Peyer's patch (tissue), 4 donors: ENCODE measurements at regions not wholly inside any gene's neighbourhood (a gene's known extent, or its start where the extent isn't known, plus 50 kb on each side); places are given as distances from the start of the nearest gene placed in this dataset.

ENCODE experiments used
- CTCF ChIP-seq, 6 experiments: fragments of 450-650 bp in 4 of 6; fragments of 200-600 bp in 2 of 6; sonication (generic) in 1 of 6; IDR thresholded peaks; one replicate each; pipeline ENCODE4 v1.5.1; 2017 to 2019; ENCODE audit warnings: antibody characterized with exemption in 6 of 6, mild to moderate bottlenecking in 3 of 6, moderate library complexity in 1 of 6
- POLR2A ChIP-seq, 2 donors: fragments of 450-650 bp; IDR thresholded peaks; one replicate each; pipeline ENCODE4 v1.5.1; 2017; ENCODE audit warnings: antibody characterized with exemption in 2 of 2, mild to moderate bottlenecking in 2 of 2, moderate library complexity in 2 of 2

DNA sequence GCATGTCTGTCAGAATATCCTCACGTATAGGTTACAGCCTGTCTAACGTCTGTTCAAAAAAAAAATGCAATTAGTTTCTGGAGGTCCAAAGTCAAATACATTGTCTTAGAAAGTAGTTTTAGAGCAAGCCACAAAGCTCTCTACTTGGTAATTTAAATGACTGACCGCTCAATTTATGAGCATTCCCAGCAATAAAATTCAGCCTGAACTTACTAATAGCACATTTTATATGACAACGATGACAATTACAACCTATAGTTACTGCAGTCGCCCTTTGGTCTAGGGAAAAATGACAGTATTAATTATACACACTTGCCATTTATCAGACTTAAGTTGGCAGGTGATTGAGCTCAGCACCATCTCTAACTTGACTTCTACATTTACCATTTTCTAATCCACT is 425.8 kb upstream of the STEAP1 start:
- TF ChIP-seq CTCF (IDR thresholded peaks at IDR 0.05) (no peak), POLR2A (IDR thresholded peaks at IDR 0.05) (no peak)
